Activated T-cell treated with anti-CD3 and anti-CD28 coated beads, Interleukin-2, amount 50 U/mL, for 72 hours (primary cell): ENCODE measurements at regions not wholly inside any gene's neighbourhood (a gene's known extent, or its start where the extent isn't known, plus 50 kb on each side); places are given as distances from the start of the nearest gene placed in this dataset.

Experiments used
- ATAC-seq, 2 donors: fragments of 150-1000 bp; cut with Tn5 transposase; replicated peaks in 1 of 2; 2 replicates each; pipeline ENCODE4 v1.10.0; 2021; ENCODE audit warnings: moderate library complexity in 2 of 2, mild to moderate bottlenecking in 1 of 2
- DNase-seq, 2 donors: peaks; one replicate each; pipeline ENCODE4 v3.0.0; 2021 to 2022; ENCODE audit warnings: mixed read lengths in 1 of 2
- H3K27ac Mint-ChIP-seq: one replicate; pipeline ENCODE4 v1.8.0; 2022; ENCODE audit warnings: mild to moderate bottlenecking, moderate library complexity, mixed read lengths
- H3K27me3 Mint-ChIP-seq: one replicate; pipeline ENCODE4 v1.8.0; 2022; ENCODE audit warnings: low read depth, mixed read lengths
- H3K36me3 Mint-ChIP-seq, 2 donors: one replicate each; pipeline ENCODE4 v1.8.0; 2022; ENCODE audit warnings: mixed read lengths in 2 of 2, mild to moderate bottlenecking in 1 of 2; ENCODE audit not compliant: insufficient read depth in 2 of 2
- H3K4me1 Mint-ChIP-seq: one replicate; pipeline ENCODE4 v1.8.0; 2022; ENCODE audit warnings: low read depth, mixed read lengths
- H3K4me3 Mint-ChIP-seq, 2 donors: one replicate each; pipeline ENCODE4 v1.8.0; 2022; ENCODE audit warnings: mild to moderate bottlenecking in 2 of 2, mixed read lengths in 2 of 2, moderate library complexity in 2 of 2
- H3K9me3 Mint-ChIP-seq, 2 donors: one replicate each; pipeline ENCODE4 v1.8.0; 2022; ENCODE audit warnings: mixed read lengths in 2 of 2

DNA sequence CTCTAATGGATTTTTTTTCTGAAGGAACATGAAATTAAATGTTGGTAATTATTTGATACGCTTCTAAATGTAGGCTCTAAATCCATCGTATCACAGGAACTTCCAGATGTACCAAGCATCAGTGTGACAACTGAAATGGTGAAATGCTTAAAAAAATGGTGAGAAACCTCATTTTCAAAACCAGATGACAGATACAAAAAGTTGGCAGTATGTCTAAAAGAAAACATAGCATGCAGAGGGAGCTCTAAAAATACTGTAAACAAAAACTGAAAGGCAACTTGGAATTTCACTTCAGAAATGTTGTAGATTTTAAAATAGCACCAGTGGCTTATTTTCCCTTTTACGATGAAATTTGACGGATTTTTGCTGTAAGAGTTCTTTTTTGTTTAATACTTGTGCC, 1043.6 kb upstream of the WWC1 start:
- no peak for DNase-seq
- peaks cover 2 to 3% of the 10 kb centered on the region in 2 donors for H3K9me3 Mint-ChIP-seq
- no peaks in the 10 kb centered on the region for H3K27me3 Mint-ChIP-seq
- H3K4me1 Mint-ChIP-seq: no peaks in the 10 kb centered on the region
- no peak overlapping the region for H3K27ac Mint-ChIP-seq
- ATAC-seq: no peak
- no peak overlapping the region for H3K4me3 Mint-ChIP-seq
- no peaks in the 10 kb centered on the region for H3K36me3 Mint-ChIP-seq

DNA sequence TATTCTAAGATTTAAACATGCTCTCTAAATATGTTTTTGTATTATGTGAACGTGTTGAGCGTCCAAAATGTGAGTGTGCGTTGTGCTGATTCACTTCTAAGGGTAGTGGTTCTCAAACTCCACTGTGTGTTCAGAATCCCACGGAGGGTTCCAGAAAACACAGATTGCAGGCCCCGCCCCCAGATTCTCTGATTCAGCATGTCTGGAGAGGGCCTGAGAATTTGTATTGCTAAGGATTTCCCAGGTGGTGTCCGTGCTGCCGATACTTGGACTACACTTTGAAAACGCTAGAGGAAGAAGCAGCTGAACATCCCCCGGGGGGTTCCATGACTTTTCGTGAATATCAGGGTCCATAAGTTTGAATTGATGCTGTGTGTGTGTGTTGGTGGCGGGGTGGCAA, 1043.2 kb upstream of the WWC1 start:
- no peak for DNase-seq
- Mint-ChIP-seq H3K4me1 (no peaks in the 10 kb centered on the region), H3K36me3 (no peaks in the 10 kb centered on the region), H3K9me3 (peaks cover 2 to 3% of the 10 kb centered on the region in 2 donors), H3K27me3 (no peaks in the 10 kb centered on the region), H3K27ac (no peak overlapping the region), H3K4me3 (no peak overlapping the region)
- no peak for ATAC-seq

DNA sequence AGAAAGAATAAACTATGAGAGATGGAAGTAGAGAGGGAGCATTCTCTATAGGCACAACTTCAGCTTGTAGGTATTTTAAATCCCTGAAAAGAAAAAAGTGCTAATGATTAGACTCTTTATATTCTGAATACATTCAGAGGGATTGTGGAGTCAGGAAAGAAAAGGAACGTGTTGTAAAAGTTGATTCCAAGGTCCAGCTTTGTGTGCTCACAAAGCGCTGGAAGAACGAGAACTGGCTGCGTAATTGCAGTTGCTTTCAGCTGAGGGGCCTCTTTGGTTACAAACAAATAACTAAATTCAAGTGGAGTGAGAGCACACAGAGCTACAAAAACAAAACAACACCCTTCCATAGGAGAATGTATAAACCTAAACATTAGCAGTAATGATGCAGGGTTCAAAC, 1040.4 kb upstream of the WWC1 start:
- H3K27ac Mint-ChIP-seq: no peak overlapping the region
- H3K27me3 Mint-ChIP-seq: no peaks in the 10 kb centered on the region
- no peaks in the 10 kb centered on the region for H3K4me1 Mint-ChIP-seq
- DNase-seq (no peak), ATAC-seq (no peak)
- H3K36me3 Mint-ChIP-seq: no peaks in the 10 kb centered on the region
- peaks cover 1 to 4% of the 10 kb centered on the region in 2 donors for H3K9me3 Mint-ChIP-seq
- H3K4me3 Mint-ChIP-seq: no peak overlapping the region

DNA sequence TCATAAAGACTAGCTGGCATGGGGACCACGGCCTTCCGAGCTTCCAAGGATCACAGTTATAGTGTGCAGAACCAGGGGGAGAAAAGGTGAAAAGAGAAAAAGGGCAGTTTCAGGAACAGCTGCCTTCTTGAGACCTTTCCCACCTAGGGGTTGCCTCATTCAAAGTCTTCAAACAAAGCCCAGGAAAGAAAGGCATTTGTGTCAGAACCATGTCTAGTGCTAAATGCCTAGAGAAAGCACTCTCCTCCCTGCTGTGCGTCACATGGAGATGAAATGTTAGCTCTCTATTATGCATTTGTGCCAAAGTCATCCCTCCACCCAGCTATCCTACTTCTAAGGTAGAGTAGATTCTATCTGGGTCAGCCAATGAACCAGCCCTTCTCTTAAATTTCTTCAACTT, 1037.3 kb upstream of the WWC1 start:
- Mint-ChIP-seq H3K27me3 (no peaks in the 10 kb centered on the region), H3K9me3 (peaks cover 1 to 4% of the 10 kb centered on the region in 2 donors), H3K36me3 (no peaks in the 10 kb centered on the region), H3K4me1 (no peaks in the 10 kb centered on the region), H3K27ac (no peak overlapping the region), H3K4me3 (no peak overlapping the region)
- ATAC-seq (no peak), DNase-seq (no peak)

DNA sequence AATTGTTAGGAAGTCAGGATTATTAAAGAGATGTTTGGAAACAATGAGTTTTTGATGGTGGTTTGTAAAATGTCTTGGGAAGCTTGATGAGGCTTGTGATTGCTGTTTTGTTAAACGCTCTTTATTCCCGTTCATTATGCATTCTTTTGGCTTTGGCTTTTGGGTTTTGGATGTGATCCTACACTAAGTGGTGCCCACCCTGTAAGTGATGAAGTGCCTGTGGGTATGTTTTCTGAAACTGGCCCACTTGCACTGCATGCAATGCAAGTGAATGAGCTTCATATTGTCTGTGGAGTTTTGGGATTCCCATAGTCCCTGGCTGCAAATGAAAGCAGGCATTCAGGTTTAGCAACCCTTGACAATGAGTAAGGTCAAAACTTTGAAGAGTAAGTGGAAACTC, 1035.5 kb upstream of the WWC1 start:
- Mint-ChIP-seq H3K27me3 (no peaks in the 10 kb centered on the region), H3K9me3 (peaks cover 1 to 4% of the 10 kb centered on the region in 2 donors), H3K4me3 (no peak overlapping the region), H3K4me1 (no peaks in the 10 kb centered on the region), H3K27ac (no peak overlapping the region), H3K36me3 (no peaks in the 10 kb centered on the region)
- no peak for ATAC-seq
- DNase-seq: no peak

DNA sequence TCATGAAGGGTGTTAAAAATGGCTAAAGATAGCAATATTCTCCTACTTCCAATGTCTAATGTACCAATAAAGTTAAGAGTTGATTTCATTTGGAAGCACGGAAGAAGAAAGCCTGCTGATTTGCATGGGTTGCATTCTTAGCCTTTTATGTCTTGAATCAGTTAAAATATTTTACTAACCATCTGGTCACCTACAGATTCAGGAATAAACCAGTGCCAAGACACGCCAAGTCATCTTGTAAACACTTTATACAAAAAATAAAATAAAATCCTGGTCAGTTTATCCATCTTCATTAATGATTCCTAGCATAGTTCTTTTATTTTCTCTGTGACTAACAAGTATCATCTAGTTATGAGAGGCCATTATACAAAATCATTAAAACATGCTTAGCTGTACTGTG, 1031.6 kb upstream of the WWC1 start:
- H3K36me3 Mint-ChIP-seq: no peaks in the 10 kb centered on the region
- H3K4me1 Mint-ChIP-seq: no peaks in the 10 kb centered on the region
- DNase-seq: no peak
- no peak overlapping the region for H3K4me3 Mint-ChIP-seq
- no peak overlapping the region for H3K27ac Mint-ChIP-seq
- ATAC-seq: no peak
- peaks cover 0 to 5% of the 10 kb centered on the region in 2 donors for H3K9me3 Mint-ChIP-seq
- no peaks in the 10 kb centered on the region for H3K27me3 Mint-ChIP-seq

DNA sequence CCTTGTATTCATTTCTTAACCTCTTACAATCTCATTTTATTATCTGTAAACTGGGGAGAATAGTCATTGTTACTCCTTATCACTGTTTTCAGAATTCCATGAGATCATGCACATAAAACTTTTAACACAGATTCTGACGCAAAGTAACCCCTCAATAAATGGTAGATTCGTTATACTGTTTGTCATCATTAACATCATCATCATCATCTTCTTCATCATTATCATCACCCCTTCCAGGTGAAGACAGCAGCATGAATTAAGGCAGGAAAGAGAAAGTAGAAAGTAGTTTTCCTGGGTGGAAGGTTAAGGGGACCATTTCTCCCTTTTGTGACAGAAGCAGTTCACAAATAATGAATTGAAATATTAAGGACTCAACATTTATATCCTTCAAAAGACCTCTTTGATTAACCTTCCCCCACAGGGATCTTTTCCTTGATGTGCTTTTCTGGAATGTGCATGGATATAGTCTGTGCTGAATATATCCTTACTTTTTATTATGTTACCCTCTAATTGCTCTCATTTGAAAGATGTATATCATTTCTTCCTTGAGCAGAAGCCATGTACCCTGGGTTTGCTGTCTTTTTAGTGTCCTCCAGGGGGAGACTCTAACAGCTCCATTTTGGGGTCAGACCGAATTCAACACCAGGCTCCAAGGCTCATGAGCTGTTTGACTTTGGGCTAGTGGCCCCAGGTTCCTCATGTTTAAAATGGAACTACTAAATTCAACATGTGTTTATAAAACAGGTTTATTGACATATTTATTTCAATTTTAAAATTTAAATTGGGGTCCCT, 1029.9 kb upstream of the WWC1 start:
- DNase-seq (no peak), ATAC-seq (no peak)
- H3K4me1 Mint-ChIP-seq: no peaks in the 10 kb centered on the region

DNA sequence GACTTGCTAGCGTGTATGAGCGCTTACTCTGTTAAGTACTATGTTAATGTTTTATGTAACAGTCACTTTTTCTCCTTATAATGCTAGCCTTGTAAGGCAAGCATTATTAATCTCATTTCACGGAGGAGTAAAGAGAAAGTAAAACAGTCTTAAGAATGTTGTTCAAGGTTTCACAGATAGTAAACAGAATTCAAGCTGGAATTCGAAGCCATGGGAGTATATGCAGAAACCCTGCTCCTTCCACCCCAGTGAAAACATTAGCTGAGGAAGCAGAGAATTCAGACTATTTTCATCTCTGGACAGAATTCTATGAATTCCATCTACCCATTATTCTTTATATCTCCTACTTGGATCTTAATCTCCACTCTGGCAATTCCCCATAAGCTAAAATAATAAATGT, 1028.3 kb upstream of the WWC1 start:
- Mint-ChIP-seq H3K4me1 (no peaks in the 10 kb centered on the region), H3K9me3 (peaks cover 3% of the 10 kb centered on the region in 2 donors), H3K27ac (no peak overlapping the region), H3K27me3 (no peaks in the 10 kb centered on the region), H3K36me3 (no peaks in the 10 kb centered on the region), H3K4me3 (no peak overlapping the region)
- no peak for DNase-seq
- ATAC-seq: no peak

More for the DNA sequence above, 1029.9 kb upstream of the WWC1 start:
- Mint-ChIP-seq H3K36me3 (no peaks in the 10 kb centered on the region), H3K27me3 (no peaks in the 10 kb centered on the region), H3K9me3 (peaks cover 0 to 3% of the 10 kb centered on the region in 2 donors), H3K27ac (no peak overlapping the region), H3K4me3 (no peak overlapping the region)

DNA sequence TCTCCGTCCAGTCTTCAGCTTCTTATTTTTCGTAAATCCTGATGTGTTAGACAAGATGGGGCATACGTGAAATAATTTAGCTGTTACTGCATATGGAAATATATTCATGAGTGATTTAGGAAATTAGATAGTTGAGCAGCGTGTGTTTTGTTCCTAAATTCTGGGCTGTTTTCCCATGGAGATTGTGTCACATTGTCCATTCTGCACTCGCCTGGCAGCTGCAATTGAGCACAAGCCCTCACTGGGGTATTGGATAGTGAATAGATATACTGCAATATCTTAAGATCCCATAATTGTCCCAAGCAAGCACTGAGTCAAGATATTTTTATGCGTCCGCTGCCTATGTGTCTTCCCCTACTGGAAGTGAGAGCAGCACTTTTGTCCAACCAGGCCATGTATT, 1027.1 kb upstream of the WWC1 start:
- H3K27ac Mint-ChIP-seq: no peak overlapping the region
- H3K27me3 Mint-ChIP-seq: no peaks in the 10 kb centered on the region
- ATAC-seq (no peak), DNase-seq (no peak)
- H3K4me3 Mint-ChIP-seq: no peak overlapping the region
- H3K9me3 Mint-ChIP-seq: peaks cover 3% of the 10 kb centered on the region in 2 donors
- H3K36me3 Mint-ChIP-seq: no peaks in the 10 kb centered on the region
- H3K4me1 Mint-ChIP-seq: no peaks in the 10 kb centered on the region

DNA sequence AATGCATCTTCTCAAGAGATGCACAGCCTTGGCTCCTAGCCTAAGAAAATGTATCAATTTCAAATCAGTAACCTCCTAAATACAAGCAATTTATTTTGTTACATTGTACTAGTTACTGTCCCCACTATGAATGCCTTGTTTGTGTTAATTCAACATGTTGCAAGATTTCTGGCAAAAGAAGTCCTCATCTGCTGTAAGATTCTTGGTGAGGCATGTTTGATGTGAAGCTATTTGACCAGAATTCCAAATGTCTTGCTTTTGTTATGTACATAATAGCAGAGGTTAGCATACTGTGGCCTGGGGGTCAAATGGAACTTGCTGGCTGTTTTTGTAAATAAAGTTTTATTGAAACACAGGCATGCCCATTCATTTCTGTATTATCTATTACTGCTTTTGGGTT, 1023.1 kb upstream of the WWC1 start:
- Mint-ChIP-seq H3K4me1 (no peaks in the 10 kb centered on the region), H3K4me3 (no peak overlapping the region), H3K9me3 (peaks cover 3 to 9% of the 10 kb centered on the region in 2 donors), H3K27ac (no peak overlapping the region), H3K27me3 (no peaks in the 10 kb centered on the region), H3K36me3 (no peaks in the 10 kb centered on the region)
- no peak for ATAC-seq
- no peak for DNase-seq

DNA sequence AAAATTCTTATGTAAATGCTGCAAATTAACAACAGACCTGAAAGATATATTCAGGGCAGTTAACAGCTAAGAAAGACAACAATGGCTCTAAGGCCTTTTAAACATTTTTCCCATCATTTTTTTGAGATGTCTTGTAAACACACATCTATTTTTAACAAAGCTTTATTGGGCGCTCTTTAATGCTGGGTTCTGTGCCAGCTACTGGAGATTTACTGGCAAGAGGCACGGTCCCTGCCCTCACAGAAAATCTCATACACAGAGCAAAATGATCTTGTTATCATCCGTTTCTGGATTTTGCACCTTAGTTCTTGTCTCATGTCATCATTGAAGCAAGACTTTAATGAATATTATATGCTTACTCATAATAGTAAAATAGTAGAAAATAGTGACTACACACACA, 1022.3 kb upstream of the WWC1 start:
- no peak for ATAC-seq
- no peak for DNase-seq
- Mint-ChIP-seq H3K4me3 (no peak overlapping the region), H3K4me1 (no peaks in the 10 kb centered on the region), H3K27ac (no peak overlapping the region), H3K27me3 (no peaks in the 10 kb centered on the region), H3K36me3 (no peaks in the 10 kb centered on the region), H3K9me3 (peaks cover 3 to 9% of the 10 kb centered on the region in 2 donors)

DNA sequence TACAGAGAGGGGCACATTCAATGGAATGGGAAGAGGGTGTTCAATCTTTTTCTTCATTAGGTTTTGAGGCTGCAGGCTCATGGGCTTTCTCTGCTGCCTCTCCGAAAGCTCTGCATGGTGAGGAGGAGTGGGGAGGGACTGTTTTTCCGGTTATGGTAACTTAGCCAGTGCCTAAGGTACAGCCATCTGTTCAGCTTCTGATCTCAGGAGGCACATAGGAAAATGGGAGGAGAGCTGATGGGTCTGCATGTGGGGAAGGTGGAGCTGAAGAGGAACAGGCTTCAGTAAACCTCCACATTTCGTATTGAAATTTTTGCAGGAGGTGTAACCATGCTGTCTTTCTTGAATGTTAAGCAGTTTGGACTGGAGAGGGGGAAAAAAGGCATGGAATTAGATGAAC, 1020.4 kb upstream of the WWC1 start:
- ATAC-seq: no peak
- no peak for DNase-seq
- no peaks in the 10 kb centered on the region for H3K4me1 Mint-ChIP-seq
- H3K27ac Mint-ChIP-seq: no peak overlapping the region
- H3K9me3 Mint-ChIP-seq: peaks cover 1 to 12% of the 10 kb centered on the region in 2 donors
- H3K36me3 Mint-ChIP-seq: no peaks in the 10 kb centered on the region
- H3K4me3 Mint-ChIP-seq: no peak overlapping the region
- H3K27me3 Mint-ChIP-seq: no peaks in the 10 kb centered on the region

DNA sequence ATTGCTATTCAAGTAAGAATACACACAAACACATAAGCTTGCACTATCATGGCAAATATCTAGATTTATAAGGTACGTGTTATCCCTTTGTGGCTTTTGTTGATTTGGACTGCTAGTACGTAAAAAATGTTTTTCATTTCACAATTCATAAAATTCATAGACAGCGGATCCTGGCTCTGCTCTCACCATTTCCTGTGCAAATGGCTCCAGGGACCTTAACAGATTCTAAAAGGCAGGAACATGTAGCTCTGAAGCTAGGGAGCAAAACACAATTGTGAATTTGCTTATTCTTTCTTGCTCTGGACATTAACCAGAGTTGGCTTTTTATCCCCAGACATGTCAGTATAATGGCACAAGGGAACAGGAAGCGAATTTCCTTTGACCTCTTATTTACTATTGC, 1019.9 kb upstream of the WWC1 start:
- Mint-ChIP-seq H3K4me3 (no peak overlapping the region), H3K27ac (no peak overlapping the region), H3K4me1 (no peaks in the 10 kb centered on the region), H3K9me3 (peaks cover 2 to 13% of the 10 kb centered on the region in 2 donors), H3K36me3 (no peaks in the 10 kb centered on the region), H3K27me3 (no peaks in the 10 kb centered on the region)
- DNase-seq (no peak), ATAC-seq (no peak)

DNA sequence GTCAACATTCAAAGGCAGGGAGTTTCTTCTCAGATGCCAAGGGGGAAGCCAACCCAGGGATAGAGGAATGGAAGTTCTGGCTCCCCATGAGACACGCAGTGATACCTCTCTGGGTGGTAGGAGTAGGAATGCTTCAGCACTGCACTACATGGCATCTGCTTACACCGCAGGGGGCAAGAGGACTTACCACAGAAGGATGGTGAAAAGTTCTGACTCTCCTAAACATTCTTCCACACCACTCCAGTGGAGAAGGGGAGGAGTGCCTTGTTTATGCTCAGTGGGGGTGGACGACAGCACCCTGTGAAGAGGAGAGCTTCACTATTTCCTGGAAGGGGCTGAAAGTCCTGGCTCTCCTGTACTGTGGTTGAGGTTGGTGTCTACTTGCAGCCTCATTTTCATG, 1011.3 kb upstream of the WWC1 start:
- H3K27ac Mint-ChIP-seq: no peak overlapping the region
- no peak overlapping the region for H3K4me3 Mint-ChIP-seq
- H3K4me1 Mint-ChIP-seq: no peaks in the 10 kb centered on the region
- no peaks in the 10 kb centered on the region for H3K36me3 Mint-ChIP-seq
- ATAC-seq (no peak), DNase-seq (no peak)
- H3K9me3 Mint-ChIP-seq: peaks cover 10 to 12% of the 10 kb centered on the region in 2 donors
- no peaks in the 10 kb centered on the region for H3K27me3 Mint-ChIP-seq
